ENCODE measurements at regions not wholly inside any gene's neighbourhood (a gene's known extent, or its start where the extent isn't known, plus 50 kb on each side); places are given as distances from the start of the nearest gene placed in this dataset.

DNA sequence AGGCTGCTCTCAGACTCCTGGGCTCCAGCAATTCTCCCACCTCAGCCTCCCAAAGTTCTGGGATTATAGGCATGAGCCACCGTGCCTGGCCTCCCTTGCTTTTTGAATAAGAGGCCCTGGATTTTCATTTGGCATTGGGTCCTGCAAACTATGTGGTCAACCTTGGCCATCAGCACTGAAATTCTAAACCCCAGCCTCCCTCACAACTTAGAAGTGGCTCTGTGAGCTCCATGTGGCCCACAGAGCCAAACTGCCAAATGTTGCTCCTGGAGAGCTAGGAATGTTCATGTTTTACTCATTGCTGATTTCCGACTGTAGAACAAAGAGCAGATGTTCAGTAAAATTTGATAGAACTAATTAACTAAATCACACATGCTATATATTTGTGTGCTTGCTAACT, 210.6 kb upstream of the AGAP1 start:
- no peak overlapping the region for H3K4me3 ChIP-seq
- H3K27ac ChIP-seq = no peak overlapping the region

GRCh38 chr2:235286622-235287374, 207.0 kb upstream of the AGAP1 start:
- H3K4me3 ChIP-seq = no peak overlapping the region
- no peak overlapping the region for H3K27ac ChIP-seq

DNA sequence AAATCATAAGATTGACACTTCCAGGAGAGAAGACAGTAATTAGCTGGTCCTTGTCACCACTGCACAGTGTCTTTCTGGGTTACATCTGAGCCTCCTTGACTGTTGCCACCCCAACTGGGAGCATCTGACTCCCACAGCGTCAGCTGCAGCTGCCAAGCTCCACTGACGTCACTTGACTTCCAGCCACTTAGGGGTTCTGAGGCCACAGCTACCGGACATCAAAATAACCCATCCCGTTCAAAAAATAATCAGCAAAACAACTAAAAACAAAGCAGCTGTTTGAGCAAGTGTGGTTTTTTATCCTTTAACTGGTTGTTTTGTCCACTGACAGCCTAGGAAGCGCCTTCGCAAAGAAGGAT, 206.5 kb upstream of the AGAP1 start:
- H3K27ac ChIP-seq = no peak overlapping the region
- H3K4me3 ChIP-seq = no peak overlapping the region

GRCh38 chr2:235291461-235291860, 202.4 kb upstream of the AGAP1 start:
- no peak overlapping the region for H3K27ac ChIP-seq
- H3K4me3 ChIP-seq = no peak overlapping the region

DNA sequence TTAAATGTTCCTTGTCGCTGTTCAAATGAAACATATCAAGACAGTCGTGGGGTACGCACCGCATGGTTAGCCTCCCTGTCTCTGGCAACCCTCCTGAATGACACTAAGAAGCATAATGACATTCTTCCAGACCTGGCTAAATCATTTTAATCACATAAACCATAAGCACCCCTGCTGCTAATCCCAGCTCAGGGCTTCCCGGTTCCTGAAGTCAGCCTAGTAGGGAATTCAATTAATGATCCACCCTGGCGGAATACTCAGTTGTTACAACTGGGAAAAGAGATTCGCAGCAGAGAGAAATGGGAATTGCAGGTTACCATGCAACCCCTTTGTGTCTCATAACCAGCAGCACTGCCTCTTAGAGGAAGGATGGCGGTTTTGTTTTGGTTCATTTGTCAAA, 200.8 kb upstream of the AGAP1 start:
- Histone ChIP-seq H3K27ac (no peak overlapping the region), H3K4me3 (no peak overlapping the region)

DNA sequence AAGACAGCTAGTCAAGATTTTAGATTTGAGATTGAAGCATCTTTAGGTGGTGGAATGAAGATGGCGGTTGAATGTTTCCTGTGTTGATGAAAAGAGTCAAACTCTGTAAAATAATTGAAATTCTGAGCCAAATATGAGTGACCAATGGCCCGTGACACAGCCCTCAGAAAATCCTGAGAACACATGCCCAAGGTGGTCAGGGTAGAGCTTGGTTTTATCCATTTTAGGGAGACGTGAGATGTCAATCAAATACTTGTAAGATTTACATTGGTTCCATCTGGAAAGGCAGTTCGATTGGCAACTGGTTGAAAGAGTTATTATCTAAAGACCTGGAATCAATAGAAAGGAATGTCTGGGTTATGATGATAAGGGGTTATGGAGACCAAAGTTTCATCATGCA, 198.0 kb upstream of the AGAP1 start:
- H3K27ac ChIP-seq = no peak overlapping the region
- H3K4me3 ChIP-seq = no peak overlapping the region

GRCh38 chr2:235300368-235301201, 193.3 kb upstream of the AGAP1 start:
- no peak overlapping the region for H3K4me3 ChIP-seq
- no peak overlapping the region for H3K27ac ChIP-seq

DNA sequence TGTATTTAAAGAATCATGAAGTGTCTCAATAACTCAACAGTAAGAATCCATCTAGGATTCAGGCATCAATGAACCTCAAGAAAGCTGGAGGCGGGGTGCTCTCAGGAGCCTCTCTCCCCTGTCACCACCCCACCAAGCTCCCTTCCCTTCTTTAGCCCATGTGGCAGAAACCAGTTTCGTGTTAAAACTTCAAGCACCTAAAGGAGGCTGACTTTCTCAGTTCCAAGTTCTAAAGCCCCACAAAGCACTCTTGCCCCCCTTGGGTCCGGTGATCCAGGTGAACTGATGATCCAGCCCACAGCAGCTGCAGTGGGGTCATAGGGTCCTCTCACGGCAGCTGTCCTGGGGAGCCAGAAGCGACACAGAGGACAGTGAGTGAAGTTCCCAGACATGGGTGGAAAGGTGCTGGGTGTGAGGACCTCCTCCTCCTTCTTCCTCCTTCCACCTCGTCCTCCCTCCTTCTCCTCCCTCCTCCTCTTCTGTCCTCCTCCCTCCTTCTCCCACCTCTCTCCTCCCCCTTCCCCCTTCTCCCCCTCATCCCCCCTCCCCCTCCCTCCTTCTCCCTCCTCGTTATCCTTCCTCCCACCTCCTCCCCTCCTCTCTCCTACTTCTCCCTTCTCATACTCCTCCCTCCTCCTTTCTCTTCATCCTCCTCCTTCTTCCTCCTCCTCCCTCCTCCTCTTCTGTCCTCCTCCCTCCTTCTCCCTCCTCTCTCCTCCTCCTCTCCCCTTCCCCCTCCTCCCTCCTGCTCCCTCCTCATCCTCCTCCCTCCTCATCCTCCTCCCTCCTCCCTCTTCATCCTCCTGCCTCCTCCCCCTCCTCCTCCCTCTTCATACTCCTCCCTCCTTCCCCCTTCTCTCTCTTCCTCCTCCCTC, 192.4 kb upstream of the AGAP1 start:
- H3K27ac ChIP-seq = no peak overlapping the region

GRCh38 chr2:235302263-235302662, 191.6 kb upstream of the AGAP1 start:
- H3K27ac ChIP-seq = no peak overlapping the region

More for the DNA sequence above, 192.4 kb upstream of the AGAP1 start:
- H3K4me3 ChIP-seq = no peak overlapping the region

GRCh38 chr2:235303499-235304291, 190.1 kb upstream of the AGAP1 start:
- no peak overlapping the region for H3K4me3 ChIP-seq
- no peak overlapping the region for H3K27ac ChIP-seq

More at GRCh38 chr2:235302263-235302662, 191.6 kb upstream of the AGAP1 start:
- H3K4me3 ChIP-seq = no peak overlapping the region

GRCh38 chr2:235305678-235306077, 188.2 kb upstream of the AGAP1 start:
- no peak overlapping the region for H3K27ac ChIP-seq
- H3K4me3 ChIP-seq = no peak overlapping the region

DNA sequence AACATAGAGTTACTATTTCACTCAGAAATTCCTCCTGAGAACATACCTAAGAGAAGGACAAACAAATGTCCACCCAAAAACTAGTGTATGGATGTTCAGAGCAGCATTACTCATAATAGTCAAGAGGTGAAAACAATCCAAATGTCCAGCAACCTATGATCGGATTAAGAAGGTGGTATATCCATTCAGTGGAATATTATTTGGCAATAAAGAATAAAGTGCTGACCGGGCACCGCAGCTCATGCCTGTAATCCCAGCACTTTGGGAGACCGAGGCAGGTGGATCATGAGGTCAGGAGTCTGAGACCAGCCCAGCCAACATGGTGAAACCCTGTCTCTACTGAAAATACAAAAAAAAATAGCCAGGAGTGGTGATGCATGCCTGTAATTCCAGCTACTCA, 182.8 kb upstream of the AGAP1 start:
- no peak overlapping the region for H3K4me3 ChIP-seq
- no peak overlapping the region for H3K27ac ChIP-seq

- H3K4me3 ChIP-seq = no peak overlapping the region
These were observed 181.3 kb upstream of the AGAP1 start for GRCh38 chr2:235312571-235312970.

DNA sequence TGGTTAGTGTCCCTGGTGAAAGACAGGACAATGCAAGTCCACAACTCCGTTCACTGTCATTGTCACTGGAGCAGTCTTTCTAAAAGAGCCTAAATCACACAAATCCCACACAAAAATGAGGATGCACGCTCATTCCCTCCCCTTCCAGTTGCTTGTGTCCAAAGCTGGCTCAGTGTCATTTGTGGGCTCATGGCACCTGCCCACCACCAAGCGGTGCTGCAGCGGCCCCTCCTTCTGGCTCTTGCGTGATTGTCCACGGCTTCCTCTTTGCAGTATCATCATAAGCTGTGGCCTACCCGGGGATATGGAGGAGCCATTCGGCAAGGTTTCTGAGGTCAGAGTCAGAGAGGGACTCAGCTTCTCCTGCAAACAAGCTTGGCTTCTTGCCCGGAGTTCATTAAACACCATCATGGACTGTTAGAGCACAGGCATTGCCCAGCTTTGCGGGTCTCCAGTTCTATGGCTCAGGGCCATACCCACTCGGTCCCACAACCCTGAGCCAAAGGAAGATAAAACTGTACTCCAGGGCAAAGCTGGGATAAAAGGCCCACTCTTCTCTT, 179.4 kb upstream of the AGAP1 start:
- Histone ChIP-seq H3K4me3 (no peak overlapping the region), H3K27ac (no peak overlapping the region)

More at GRCh38 chr2:235312571-235312970, 181.3 kb upstream of the AGAP1 start:
- H3K27ac ChIP-seq = no peak overlapping the region

GRCh38 chr2:235319095-235319494, 174.7 kb upstream of the AGAP1 start:
- H3K27ac ChIP-seq = no peak overlapping the region
- no peak overlapping the region for H3K4me3 ChIP-seq

DNA sequence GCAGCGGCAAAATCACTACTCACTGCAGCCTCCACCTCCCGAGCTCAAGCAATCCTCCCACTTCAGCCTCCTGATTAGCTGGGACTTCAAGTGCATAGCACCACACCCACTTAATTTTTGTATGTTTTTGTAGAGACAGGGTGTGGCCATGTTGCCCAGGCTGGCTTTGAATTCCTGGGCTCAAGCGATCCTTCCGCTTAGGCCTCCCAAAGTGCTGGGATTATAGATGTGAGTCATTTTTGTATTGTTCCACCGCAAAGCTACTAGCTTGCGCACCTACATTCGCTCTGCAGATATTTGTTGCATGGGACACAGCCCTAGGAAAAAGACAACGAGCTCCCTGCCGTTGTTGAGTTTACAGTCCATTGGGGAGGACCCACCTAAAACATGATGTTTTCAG, 173.5 kb upstream of the AGAP1 start:
- H3K4me3 ChIP-seq = no peak overlapping the region
- no peak overlapping the region for H3K27ac ChIP-seq

DNA sequence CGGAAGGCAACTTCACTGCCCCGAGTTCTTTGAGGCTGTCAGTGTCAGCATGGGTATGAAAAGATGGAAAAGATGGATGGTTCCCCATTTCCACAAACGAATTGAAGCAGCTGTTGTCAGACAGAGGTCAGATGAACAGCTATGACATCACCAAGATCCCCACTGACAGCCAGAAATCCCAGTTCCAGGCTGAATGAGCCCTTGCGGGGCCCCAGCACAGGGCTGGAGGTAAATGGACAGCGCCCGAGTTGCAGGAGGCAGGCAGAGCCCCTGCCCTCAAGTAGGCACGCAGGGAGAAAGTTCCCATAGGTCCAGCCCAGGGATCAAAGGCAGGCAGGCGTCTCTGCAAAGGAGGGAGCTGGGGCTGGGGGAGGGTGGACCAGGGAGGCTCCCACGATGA, 169.5 kb upstream of the AGAP1 start:
- Histone ChIP-seq H3K27ac (no peak overlapping the region), H3K4me3 (no peak overlapping the region)

- no peak overlapping the region for H3K27ac ChIP-seq
These were observed 168.7 kb upstream of the AGAP1 start for GRCh38 chr2:235325151-235325550.

DNA sequence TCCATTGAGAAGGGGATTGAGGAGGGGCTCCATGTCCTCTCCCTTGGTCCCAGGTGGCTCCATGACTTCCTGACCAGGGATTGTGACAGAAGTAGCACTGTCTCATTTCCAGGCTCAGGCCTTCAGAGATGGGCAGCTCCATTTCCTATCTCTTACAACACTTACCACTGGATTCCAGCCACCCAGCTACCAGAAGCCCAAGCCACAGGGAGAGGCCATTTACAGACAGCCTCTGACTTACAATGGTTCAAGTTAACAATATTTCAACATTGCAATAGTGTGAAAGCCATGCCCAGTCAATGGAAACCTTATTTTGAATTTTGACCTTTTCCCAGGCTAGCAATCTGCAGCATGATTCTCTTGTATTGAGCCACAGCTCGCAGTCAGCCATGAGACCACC, 164.9 kb upstream of the AGAP1 start:
- Histone ChIP-seq H3K27ac (no peak overlapping the region), H3K4me3 (no peak overlapping the region)

More at GRCh38 chr2:235325151-235325550, 168.7 kb upstream of the AGAP1 start:
- H3K4me3 ChIP-seq = no peak overlapping the region
